HG03469 (cell line): ENCODE measurements at regions not wholly inside any gene's neighbourhood (a gene's known extent, or its start where the extent isn't known, plus 50 kb on each side); places are given as distances from the start of the nearest gene placed in this dataset.
"Not testable (repeated sequence)": the region's sequence is repeated elsewhere in the genome, so short reads cannot be mapped to it uniquely, and the experiment has no call there.

ENCODE experiments used
- ATAC-seq: cut with Tn5 transposase; IDR thresholded peaks from one replicate; pipeline ENCODE4 v1.9.1; 2021; ENCODE audit warnings: mild to moderate bottlenecking, moderate library complexity, moderate number of reproducible peaks; ENCODE audit not compliant: unreplicated experiment

- not testable (repeated sequence) for ATAC-seq
Observed at GRCh38 chr10:9402507-9403195, 1348.2 kb downstream of the GATA3 start.

GRCh38 chr10:9407201-9407600, 1352.7 kb downstream of the GATA3 start:
- ATAC-seq = not testable (repeated sequence)

GRCh38 chr10:9416331-9416730, 1361.8 kb downstream of the GATA3 start:
- no peak for ATAC-seq

GRCh38 chr10:9419757-9420156, 1365.3 kb downstream of the GATA3 start:
- ATAC-seq = no peak

- no peak for ATAC-seq
Observed at GRCh38 chr10:9427209-9427608, 1372.7 kb downstream of the GATA3 start.

GRCh38 chr10:9437131-9437530, 1382.6 kb downstream of the GATA3 start:
- no peak for ATAC-seq

GRCh38 chr10:9443758-9444157, 1389.3 kb downstream of the GATA3 start:
- no peak for ATAC-seq

- no peak for ATAC-seq
Observed at GRCh38 chr10:9449530-9449929, 1395.0 kb downstream of the GATA3 start.

GRCh38 chr10:9450801-9451200, 1396.3 kb downstream of the GATA3 start:
- ATAC-seq = no peak

- ATAC-seq = no peak
Observed at GRCh38 chr10:9451211-9451773, 1396.8 kb downstream of the GATA3 start.

GRCh38 chr10:9452056-9452455, 1397.6 kb downstream of the GATA3 start:
- ATAC-seq = no peak

GRCh38 chr10:9453871-9454270, 1399.4 kb downstream of the GATA3 start:
- ATAC-seq = not testable (repeated sequence)

- ATAC-seq = no peak
Observed at GRCh38 chr10:9469663-9470205, 1415.2 kb downstream of the GATA3 start.

GRCh38 chr10:9470581-9470980, 1416.1 kb downstream of the GATA3 start:
- no peak for ATAC-seq

- no peak for ATAC-seq
Observed at GRCh38 chr10:9501944-9502343, 1447.5 kb downstream of the GATA3 start.

- ATAC-seq = no peak
Observed at GRCh38 chr10:9504227-9504626, 1449.7 kb downstream of the GATA3 start.

GRCh38 chr10:9505546-9505945, 1451.1 kb downstream of the GATA3 start:
- no peak for ATAC-seq

- no peak for ATAC-seq
Observed at GRCh38 chr10:9508606-9509005, 1454.1 kb downstream of the GATA3 start.

GRCh38 chr10:9510626-9511025, 1456.1 kb downstream of the GATA3 start:
- no peak for ATAC-seq

- no peak for ATAC-seq
Observed at GRCh38 chr10:9515922-9516321, 1461.4 kb downstream of the GATA3 start.

GRCh38 chr10:9535744-9536143, 1481.3 kb downstream of the GATA3 start:
- ATAC-seq = peak; percentile 83

GRCh38 chr10:9545073-9545472, 1472.6 kb upstream of the CELF2 start:
- no peak for ATAC-seq
